GM23248 (cell line): ENCODE measurements at regions not wholly inside any gene's neighbourhood (a gene's known extent, or its start where the extent isn't known, plus 50 kb on each side); places are given as distances from the start of the nearest gene placed in this dataset.

Source experiments
- DNase-seq: peaks from one replicate; pipeline ENCODE4 v3.0.0-alpha.2; 2015
- H2AFZ ChIP-seq: fragments of 200-600 bp; sonication (generic); 2 replicates; pipeline ENCODE4 v1.6.1; 2016; ENCODE audit warnings: antibody characterized with exemption
- H3F3A ChIP-seq: fragments of 200-600 bp; sonication (generic); 2 replicates; pipeline ENCODE4 v1.6.1; 2016; ENCODE audit warnings: mild to moderate bottlenecking, antibody characterized with exemption, mixed run types; ENCODE audit not compliant: insufficient read depth
- H3K27ac ChIP-seq: fragments of 200-600 bp; sonication (generic); 2 replicates; pipeline ENCODE4 v1.5.1; 2016; ENCODE audit warnings: mild to moderate bottlenecking
- H3K27me3 ChIP-seq: fragments of 200-600 bp; sonication (generic); replicated peaks from 2 replicates; pipeline ENCODE4 v1.6.1; 2016; ENCODE audit warnings: mild to moderate bottlenecking; ENCODE audit not compliant: insufficient read depth
- H3K36me3 ChIP-seq: fragments of 200-600 bp; sonication (generic); 2 replicates; pipeline ENCODE4 v1.6.1; 2016; ENCODE audit warnings: low read depth, mild to moderate bottlenecking
- H3K4me1 ChIP-seq: fragments of 200-600 bp; sonication (generic); 2 replicates; pipeline ENCODE4 v1.6.1; 2016; ENCODE audit warnings: mild to moderate bottlenecking; ENCODE audit not compliant: insufficient read depth
- H3K4me2 ChIP-seq: fragments of 200-600 bp; sonication (generic); one replicate; pipeline ENCODE4 v1.6.1; 2016; ENCODE audit warnings: mild to moderate bottlenecking; ENCODE audit not compliant: unreplicated experiment
- H3K4me3 ChIP-seq: fragments of 200-600 bp; sonication (generic); 2 replicates; pipeline ENCODE4 v1.5.1; 2016; ENCODE audit warnings: mild to moderate bottlenecking
- H3K79me2 ChIP-seq: fragments of 200-600 bp; sonication (generic); 2 replicates; pipeline ENCODE4 v1.6.1; 2016; ENCODE audit warnings: mild to moderate bottlenecking; ENCODE audit not compliant: insufficient read depth
- H3K9ac ChIP-seq: fragments of 200-600 bp; sonication (generic); 2 replicates; pipeline ENCODE4 v1.6.1; 2016; ENCODE audit warnings: mild to moderate bottlenecking
- H3K9me2 ChIP-seq: fragments of 200-600 bp; sonication (generic); 2 replicates; pipeline ENCODE4 v1.6.1; 2016; ENCODE audit warnings: mixed run types, mild to moderate bottlenecking, moderate library complexity; ENCODE audit not compliant: insufficient read depth
- H3K9me3 ChIP-seq: fragments of 200-600 bp; sonication (generic); one replicate; pipeline ENCODE4 v1.6.1; 2017; ENCODE audit warnings: low read depth
- H4K20me1 ChIP-seq: fragments of 200-600 bp; sonication (generic); 2 replicates; pipeline ENCODE4 v1.6.0; 2016; ENCODE audit not compliant: insufficient read depth
- EZH2 ChIP-seq: fragments of 200-600 bp; sonication (generic); IDR thresholded peaks from 2 replicates; pipeline ENCODE4 v1.6.1; 2018; ENCODE audit warnings: antibody characterized with exemption, mild to moderate bottlenecking; ENCODE audit not compliant: insufficient read depth, poor library complexity, severe bottlenecking
- EZH2phosphoT487 ChIP-seq: fragments of 200-600 bp; sonication (generic); IDR thresholded peaks from 2 replicates; pipeline ENCODE4 v1.6.1; 2018; ENCODE audit warnings: antibody characterized with exemption, moderate library complexity, mild to moderate bottlenecking, low read depth; ENCODE audit not compliant: insufficient read depth
- WGBS, 2 experiments: methylation state at CpG; one replicate each; pipeline ENCODE4 v1.1.6; 2015 to 2017; ENCODE audit warnings: low lambda C conversion rate in 2 of 2, low coverage in 1 of 2; ENCODE audit errors: missing lambda C conversion rate in 2 of 2; 5-methylcytosine and 5-hydroxymethylcytosine counted together
- in situ Hi-C: fragments of 300-500 bp; cut with MboI; formaldehyde crosslinking; loops from 2 replicates; pipeline ENCODE4 v1.15.0; 2020

DNA sequence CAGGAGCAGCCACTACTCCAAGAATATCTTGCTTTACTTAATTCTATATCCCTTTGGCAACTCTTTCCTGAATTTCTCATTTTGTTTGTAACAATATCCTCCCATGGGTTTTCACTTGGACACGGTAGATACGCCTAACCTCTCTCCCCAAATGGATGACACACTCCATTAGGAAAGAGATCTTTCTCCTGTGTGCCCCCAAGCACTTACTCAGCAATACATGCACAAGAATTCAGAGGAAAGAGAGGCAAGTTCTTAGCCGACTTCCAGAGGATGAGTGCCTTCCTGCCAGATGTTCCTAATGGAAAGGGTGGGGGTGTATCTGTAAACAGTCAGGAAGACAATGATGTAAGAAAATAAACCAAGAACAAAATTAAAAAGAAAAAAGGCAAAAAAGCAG lies 844.5 kb downstream of the NLGN4Y start:
- H3K9ac ChIP-seq, result no peak overlapping the region
- H3K27ac ChIP-seq, result no peak overlapping the region
- no peak overlapping the region for H2AFZ ChIP-seq
- H3K9me2 ChIP-seq, result no peaks in the 10 kb centered on the region
- no peaks in the 10 kb centered on the region for H3K9me3 ChIP-seq
- no peaks in the 10 kb centered on the region for H3K4me1 ChIP-seq
- 0% methylated on average over 3 of the region's 3 CpGs for WGBS, 2 experiments
- H3F3A ChIP-seq, result no peaks in the 10 kb centered on the region
- no peaks in the 10 kb centered on the region for H3K79me2 ChIP-seq
- H4K20me1 ChIP-seq, result no peaks in the 10 kb centered on the region
- no peaks in the 10 kb centered on the region for H3K27me3 ChIP-seq
- H3K4me2 ChIP-seq, result no peak overlapping the region
- TF ChIP-seq EZH2 (no peak), EZH2phosphoT487 (no peak)
- H3K4me3 ChIP-seq, result no peak overlapping the region
- DNase-seq, result no peak
- in situ Hi-C loops, result no loop called here
- H3K36me3 ChIP-seq, result no peaks in the 10 kb centered on the region

GRCh38 chrY:15385178-15385577 lies 860.8 kb downstream of the NLGN4Y start:
- no peaks in the 10 kb centered on the region for H3K36me3 ChIP-seq
- H3K4me2 ChIP-seq, result no peak overlapping the region
- no peaks in the 10 kb centered on the region for H3K9me3 ChIP-seq
- no peaks in the 10 kb centered on the region for H4K20me1 ChIP-seq
- TF ChIP-seq EZH2phosphoT487, result no peak
- no peak for TF ChIP-seq EZH2
- no peaks in the 10 kb centered on the region for H3K9me2 ChIP-seq
- no peaks in the 10 kb centered on the region for H3K27me3 ChIP-seq
- H3K9ac ChIP-seq, result no peak overlapping the region
- no peak for DNase-seq
- no peaks in the 10 kb centered on the region for H3F3A ChIP-seq
- no peak overlapping the region for H3K4me3 ChIP-seq
- no peaks in the 10 kb centered on the region for H3K4me1 ChIP-seq
- no peak overlapping the region for H2AFZ ChIP-seq
- H3K79me2 ChIP-seq, result no peaks in the 10 kb centered on the region
- no peak overlapping the region for H3K27ac ChIP-seq
- WGBS, 2 experiments, result 11 to 33% methylated on average over 1 of the region's 1 CpG
- in situ Hi-C loops, result no loop called here

GRCh38 chrY:15397556-15398280 lies 873.4 kb downstream of the NLGN4Y start:
- Histone ChIP-seq H3K9ac (no peak overlapping the region), H3K79me2 (no peaks in the 10 kb centered on the region), H3F3A (no peaks in the 10 kb centered on the region), H3K27me3 (no peaks in the 10 kb centered on the region), H3K9me2 (no peaks in the 10 kb centered on the region), H3K4me1 (no peaks in the 10 kb centered on the region), H3K9me3 (no peaks in the 10 kb centered on the region), H4K20me1 (no peaks in the 10 kb centered on the region), H3K4me3 (no peak overlapping the region), H2AFZ (no peak overlapping the region), H3K27ac (no peak overlapping the region), H3K36me3 (no peaks in the 10 kb centered on the region), H3K4me2 (no peak overlapping the region)
- WGBS, 2 experiments, result 89 to 100% methylated on average over 1 of the region's 1 CpG
- peak; percentile 30 for DNase-seq
- in situ Hi-C loops, result no loop called here
- TF ChIP-seq EZH2phosphoT487, result no peak
- TF ChIP-seq EZH2, result no peak

DNA sequence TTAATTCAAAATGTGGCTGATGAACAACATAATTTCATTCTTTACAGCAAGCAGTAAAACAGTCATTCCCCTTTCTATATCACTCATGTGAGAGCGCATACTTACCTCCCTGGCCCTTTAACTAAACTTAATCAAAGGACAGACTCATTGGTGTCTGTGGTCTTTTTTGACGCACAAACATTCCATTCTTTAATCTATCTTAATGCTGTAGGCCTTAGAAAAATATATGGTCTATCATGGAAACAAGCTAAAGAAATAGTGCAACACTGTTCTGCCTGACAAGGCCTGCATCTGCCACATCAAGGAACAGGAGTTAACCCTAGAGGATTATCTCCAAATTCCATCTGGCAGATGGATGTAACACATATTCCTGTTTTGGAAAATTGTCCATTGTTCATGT lies 878.1 kb downstream of the NLGN4Y start:
- no peak for DNase-seq
- no peaks in the 10 kb centered on the region for H3K4me1 ChIP-seq
- H3K4me3 ChIP-seq, result no peak overlapping the region
- H3K36me3 ChIP-seq, result no peaks in the 10 kb centered on the region
- no peak overlapping the region for H2AFZ ChIP-seq
- H3K9me3 ChIP-seq, result no peaks in the 10 kb centered on the region
- H4K20me1 ChIP-seq, result no peaks in the 10 kb centered on the region
- in situ Hi-C loops, result no loop called here
- no peak for TF ChIP-seq EZH2phosphoT487
- no peak for TF ChIP-seq EZH2
- H3K79me2 ChIP-seq, result no peaks in the 10 kb centered on the region
- H3K9ac ChIP-seq, result no peak overlapping the region
- no peaks in the 10 kb centered on the region for H3K9me2 ChIP-seq
- H3F3A ChIP-seq, result no peaks in the 10 kb centered on the region
- no peak overlapping the region for H3K27ac ChIP-seq
- no peak overlapping the region for H3K4me2 ChIP-seq
- no peaks in the 10 kb centered on the region for H3K27me3 ChIP-seq
- WGBS, 2 experiments, result 83 to 90% methylated on average over 2 of the region's 2 CpGs
